Stimulated activated CD8-positive, alpha-beta memory T cell treated with anti-CD3 and anti-CD28 coated beads, Interleukin-7, amount 100 ng/mL, for 4 hours (primary cell): ENCODE measurements at regions not wholly inside any gene's neighbourhood (a gene's known extent, or its start where the extent isn't known, plus 50 kb on each side); places are given as distances from the start of the nearest gene placed in this dataset.
"Not testable (repeated sequence)": the region's sequence is repeated elsewhere in the genome, so short reads cannot be mapped to it uniquely, and the experiment has no call there.

Source experiments
- DNase-seq, 2 donors: peaks; one replicate each; pipeline ENCODE4 v3.0.0-alpha.2; 2020; ENCODE audit warnings: low read depth in 2 of 2

DNA sequence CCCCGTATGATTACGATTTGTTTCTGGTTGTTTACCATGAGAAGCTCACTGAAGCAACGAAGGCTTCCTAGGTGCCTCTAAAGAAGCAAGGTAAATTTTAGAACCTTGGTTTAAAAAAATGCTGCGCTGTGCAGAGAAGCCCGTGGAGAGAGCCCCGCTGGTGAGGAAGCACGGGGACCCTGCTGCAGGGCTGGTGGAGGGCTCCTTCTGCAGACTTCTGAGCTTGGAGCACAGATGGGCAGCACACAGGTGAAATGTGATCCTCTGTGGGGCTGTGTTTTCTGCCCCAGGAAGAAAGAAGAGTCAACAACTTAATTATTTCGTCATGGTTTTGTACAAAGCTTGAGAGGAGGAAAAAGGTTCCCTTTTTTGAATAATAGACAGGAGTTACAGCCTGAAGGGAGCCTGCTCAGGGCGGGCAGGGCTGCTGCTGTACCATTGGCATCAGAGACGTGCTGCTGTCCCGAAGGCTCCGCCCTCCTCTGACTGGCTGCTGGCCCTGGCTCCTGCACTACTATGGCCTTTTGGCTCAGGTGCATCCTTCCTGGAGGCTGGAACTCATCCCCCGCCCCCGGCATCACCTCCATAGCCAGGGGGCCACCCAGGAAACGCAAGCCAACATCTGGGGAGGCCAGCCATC lies 108.0 kb upstream of the PLGLB2 start:
- DNase-seq = not testable (repeated sequence)

DNA sequence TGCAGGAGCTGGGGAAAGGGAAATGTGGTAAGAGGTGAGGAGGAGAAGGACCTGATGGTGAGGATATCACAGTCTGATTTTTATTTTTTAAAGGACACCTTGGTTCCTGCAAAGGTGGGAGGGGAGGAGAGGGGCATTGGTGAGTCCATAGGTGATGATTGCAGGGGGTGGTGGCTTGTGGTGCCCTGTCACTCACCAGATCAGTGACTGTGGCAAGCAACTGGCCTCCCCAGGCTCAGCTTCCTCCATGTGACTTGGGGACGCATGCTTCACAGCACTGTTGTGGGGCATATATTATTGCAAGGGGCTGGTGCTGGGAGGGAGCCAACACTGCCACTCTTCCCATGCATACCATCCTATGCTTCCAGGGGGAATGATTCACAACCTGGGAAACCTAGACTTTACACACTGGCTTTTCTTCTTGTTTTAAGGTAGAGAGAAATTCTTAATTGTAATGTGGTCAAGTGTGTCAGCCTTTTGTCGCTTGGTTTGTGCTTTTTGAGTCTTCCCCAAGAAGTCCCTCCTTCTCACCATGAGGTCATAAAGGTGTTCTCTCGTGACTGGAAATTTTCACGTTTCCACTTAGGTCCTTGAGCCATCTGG lies 106.8 kb upstream of the PLGLB2 start:
- not testable (repeated sequence) for DNase-seq

DNA sequence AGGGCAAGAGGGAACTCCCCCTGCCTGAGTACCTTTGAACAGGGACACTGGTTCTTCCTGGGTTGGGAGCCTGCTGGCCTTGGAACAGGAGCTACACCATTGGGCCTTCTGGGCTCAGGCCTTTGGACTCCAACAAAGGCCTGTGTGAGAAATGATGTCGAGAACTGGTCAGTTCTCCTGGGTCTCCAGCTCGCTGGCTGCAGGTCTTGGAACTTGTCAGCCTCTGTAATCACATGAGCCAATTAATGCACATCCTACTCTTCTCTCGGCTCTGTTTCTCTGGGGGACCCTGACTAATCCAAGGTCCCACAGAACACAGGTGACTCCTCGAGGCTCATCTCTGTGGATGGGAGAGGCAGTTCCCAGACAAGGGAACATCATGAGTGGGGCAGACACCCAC lies 104.7 kb upstream of the PLGLB2 start:
- DNase-seq = not testable (repeated sequence)

DNA sequence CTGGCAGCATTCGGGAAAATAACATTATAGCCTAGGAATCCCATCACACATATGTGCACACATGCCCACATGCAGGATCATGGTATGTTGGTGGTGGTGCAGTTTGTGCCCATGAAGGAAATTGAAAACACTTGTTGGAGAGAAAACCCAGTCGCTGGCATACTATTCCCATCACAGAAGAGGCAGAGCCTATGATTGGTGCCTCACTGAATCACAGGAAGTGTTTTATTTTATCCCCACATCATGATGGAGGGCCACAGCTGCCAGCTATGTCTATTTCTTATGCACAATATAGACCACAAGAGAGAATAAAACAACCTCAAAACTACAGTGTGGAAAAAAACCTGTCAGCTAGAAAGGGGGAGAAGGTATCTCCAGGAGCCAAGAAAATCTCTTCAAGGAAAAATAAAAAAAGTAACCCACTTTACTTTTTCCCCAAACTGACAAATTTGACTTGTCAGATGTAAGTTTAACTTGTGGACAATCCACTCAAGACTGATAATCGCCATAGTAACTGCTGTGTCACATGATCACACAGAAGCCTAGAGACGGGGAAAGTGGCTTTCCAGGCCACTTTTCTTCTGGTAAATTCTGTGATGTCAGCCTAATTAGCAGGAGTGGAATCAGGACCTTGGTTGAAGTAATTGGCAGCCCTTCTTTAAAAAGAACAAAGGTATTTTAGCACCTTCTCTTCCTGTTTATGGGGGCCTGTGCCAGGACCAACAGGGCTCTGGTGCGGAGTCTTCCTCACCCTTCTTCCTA lies 100.0 kb upstream of the PLGLB2 start:
- not testable (repeated sequence) for DNase-seq

DNA sequence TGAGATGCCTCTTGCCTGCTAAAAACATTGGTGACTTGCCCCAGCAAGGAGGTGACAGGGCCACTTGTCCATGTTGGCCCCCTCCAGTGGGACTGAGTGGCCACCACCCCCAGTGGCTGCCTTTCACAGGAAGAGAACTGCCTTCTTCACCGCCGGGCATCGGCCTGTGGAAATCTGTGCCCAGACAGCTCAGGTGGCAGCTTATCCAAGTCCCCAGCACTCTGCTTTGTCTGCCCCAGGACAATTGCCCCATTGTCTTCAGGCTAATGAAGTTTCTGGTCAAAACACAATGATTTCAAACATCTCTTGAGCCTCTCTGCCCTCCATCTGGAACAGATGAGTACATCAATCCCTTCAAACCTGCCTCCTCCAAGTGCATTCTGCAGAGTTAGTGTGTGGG lies 99.1 kb upstream of the PLGLB2 start:
- not testable (repeated sequence) for DNase-seq

DNA sequence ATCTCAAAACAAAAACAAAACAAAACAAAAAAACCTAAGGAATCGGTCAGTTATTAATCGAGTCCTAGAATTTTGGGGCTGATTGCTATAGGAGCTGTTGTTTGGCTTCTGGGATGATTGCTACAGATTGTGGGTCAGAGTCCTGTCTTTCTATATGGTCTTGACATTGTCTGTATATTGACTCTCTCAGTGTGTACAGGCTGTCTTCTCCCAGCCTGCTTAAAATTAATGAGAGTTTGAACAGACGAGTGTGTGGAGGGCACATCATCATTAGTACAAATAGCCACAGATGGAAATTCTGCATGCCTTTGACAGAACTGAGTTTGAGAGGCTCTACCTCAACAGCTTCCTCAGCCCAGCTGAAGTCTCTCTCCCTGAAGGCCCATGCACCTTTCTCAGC lies 98.0 kb upstream of the PLGLB2 start:
- DNase-seq = not testable (repeated sequence)

DNA sequence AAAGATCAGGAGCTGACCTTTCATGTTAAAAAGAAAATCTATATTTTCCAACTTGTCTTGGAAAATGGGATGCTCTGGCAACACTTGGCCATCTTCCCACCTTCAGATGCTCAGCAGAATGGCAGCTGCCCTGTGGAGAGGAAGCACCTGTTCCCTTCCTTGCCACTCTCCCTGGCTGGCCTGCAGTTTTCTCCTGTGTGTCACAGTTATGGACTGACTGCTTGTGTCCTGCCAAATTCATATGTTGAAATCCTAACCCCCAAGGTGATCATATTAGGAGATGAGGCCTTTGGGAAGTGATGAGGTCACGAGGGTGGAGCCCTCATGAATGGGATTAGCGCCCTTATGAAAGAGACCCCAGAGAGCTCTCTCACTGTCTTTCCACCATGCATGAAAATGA lies 97.0 kb upstream of the PLGLB2 start:
- not testable (repeated sequence) for DNase-seq

DNA sequence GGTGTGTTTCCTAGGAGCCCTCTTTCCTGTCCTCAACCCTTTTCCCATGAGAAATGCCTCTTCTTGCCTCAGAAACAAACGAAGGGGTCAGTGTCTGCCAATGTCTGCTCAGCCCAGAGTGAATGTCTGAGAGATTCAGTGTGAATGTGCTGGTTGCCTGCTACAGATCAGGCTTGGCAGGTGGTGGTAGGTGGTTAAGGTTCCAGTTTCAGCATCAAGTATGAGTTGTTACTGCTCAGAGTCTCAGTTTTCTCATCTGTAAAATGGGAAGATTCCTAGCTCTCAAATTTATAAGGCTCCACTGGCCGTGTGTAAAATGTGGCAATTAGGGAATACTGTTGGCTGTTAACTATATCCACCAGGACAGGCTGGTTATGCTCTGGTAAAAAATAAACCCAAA lies 96.3 kb upstream of the PLGLB2 start:
- DNase-seq = not testable (repeated sequence)

DNA sequence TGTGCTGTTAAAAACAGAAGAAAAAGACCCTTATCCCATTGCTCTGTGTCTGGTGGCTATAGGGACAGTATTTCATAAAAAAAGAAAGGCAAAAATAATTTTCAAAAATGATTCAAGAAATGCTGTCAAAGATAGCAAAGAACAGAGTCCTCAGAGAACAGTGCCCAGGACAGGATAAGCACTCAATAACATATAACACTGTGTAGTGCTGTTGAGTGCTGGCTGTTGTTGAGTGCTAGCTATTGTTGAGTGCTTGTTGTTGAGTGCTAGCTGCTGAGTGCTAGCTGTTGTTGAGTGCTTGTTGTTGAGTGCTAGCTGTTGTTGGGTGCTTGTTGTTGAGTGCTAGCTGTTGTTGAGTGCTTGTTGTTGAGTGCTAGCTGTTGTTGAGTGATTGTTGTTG lies 94.5 kb upstream of the PLGLB2 start:
- not testable (repeated sequence) for DNase-seq

DNA sequence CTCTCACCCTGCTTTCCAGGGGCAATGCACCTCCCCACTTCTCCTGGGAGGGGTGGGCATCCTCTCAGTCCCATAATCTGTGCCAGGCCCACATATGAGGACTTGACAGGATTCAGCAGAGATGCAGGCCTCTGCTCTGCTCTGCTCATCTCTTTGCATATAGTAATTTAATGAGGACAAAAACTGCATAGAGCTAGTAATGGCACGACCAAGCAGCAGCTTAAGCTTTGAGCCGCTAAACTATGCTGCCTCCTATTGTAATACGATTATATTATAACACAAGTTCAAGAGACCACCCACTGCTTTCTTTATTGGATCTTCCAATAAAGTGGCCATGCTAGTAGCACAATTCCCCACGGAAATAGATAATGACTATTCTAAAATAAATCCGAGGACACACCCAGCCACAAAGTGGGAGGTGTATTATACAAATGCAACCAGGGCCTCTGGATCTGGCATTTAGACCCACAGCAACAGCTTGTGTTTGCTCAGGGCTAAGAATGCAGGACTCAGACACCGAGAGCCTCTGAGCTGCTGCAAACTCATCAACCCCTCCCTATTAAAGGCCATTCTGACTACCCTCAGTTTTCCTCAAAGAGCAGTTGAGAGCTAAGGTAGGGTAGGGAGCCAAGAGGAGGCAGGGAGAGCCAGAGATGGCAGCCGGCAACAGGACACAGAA lies 93.6 kb upstream of the PLGLB2 start:
- DNase-seq = not testable (repeated sequence)

DNA sequence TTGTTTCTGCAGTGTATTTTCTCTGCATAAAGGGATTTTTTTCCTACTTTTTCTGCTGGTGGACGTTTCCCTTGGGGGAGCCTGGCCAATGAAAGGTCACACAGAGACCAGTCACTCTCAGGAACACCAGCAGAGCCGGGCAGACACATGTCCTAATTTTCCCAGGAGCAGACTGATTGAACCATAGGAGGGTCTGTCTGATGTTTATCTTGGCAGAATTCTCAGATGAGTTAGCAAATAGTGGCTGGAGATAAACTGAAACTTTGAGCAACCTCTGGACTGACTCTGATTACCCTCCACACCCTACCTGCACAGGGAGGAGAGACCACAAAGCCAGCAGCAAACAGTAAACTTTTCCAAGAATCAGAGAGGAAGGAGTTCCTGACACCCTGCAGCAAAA lies 90.0 kb upstream of the PLGLB2 start:
- not testable (repeated sequence) for DNase-seq

DNA sequence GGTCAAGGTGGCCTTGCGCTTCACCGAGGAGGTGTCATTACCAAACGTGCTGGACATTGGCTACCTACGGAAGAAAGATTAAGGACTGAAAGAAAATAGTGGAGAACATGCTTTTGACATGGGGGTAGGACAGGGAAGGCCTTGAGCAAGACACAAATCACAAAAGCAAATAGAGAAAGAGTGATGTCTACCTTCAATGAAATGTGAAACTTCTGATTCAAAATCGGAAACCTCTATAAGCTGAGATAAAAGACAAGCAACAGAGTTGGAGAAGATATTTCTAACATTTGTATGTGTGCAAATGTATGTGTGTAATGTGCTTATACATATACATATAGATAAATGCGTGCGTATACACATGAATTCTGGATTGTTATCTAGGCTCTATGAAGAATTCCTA lies 89.5 kb upstream of the PLGLB2 start:
- DNase-seq = not testable (repeated sequence)

DNA sequence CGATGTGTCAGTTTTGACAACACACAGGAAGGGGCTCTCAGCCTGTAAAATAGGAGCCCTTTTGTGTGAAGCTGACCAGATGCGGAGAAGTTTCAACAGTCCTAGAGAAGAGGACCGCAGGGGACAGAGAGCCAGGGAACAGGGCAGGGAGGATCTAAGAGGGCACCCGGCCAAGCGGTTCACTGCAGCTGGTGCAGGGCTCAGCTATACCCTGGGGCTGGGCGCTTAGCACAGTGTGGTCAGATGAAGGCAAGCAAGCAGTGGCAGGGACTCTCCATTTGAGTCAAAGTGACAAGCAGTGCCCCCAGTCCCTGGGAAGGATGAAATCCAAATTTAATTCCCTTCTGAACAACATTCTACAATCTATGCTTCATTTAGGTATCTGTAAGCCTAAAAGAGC lies 88.9 kb upstream of the PLGLB2 start:
- DNase-seq = not testable (repeated sequence)

DNA sequence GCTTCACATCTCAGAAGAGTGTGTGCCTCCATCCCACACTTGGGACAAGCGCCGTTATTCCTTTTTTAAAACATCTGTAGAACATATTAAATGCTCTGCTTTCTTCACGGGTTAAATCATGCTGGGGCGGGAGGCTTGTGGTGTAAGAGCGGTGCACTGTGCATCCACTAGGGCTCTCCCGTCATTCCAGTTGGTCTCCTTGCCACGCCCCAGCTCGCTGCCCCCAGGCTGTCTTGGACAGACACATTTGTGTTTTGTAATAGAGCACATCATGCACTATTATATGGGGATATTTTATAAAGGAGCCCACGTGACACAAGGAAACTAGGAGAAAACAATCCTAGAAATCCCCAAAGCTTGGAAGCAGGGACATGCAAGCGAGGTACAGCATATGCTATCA lies 87.7 kb upstream of the PLGLB2 start:
- not testable (repeated sequence) for DNase-seq

DNA sequence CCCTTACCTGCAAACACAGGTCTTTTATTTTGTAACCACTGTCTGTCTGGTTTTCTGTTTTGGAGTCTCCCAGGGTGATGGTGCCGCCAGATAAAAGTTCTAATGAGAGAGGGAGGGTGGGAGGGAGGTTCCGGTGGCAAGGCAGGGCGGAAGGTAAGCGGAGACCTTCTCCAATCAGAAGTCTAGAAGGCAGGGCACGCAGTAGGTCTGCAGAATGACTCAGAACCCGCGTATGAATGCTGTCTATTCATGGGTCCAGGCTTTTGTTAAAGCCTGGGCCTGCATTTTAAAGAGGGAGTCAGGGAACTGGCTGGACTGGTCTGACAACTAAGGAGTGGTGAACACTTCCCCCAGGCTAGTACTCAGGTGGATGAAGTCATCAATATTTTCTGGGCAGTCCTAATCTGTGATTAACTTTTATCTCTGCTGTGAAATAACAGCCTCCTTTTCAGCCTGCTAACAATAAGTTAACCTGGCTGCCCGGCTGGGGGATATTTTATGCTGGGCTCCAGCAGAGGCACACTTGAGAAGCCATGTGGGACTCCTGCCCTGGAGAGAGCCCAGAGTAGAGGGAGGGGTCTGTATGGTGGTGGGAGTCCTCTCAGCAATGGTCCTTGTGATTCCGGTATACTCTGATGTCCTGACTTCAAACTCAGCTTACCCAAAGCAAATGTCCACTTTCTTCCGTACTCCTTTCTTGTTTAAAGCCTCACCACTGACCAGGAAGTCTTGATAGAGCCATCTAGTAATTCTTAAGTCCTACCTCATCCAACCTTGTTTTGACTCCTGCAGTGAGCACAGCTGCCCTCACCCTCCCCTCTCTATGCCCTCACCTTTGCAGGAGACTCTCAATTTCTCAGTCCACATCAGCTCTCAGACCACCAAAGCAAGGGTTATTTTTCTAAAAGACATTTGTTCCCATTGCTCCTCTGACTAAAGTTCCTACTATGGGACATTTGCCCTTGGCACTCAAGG lies 85.3 kb upstream of the PLGLB2 start:
- DNase-seq = not testable (repeated sequence)

DNA sequence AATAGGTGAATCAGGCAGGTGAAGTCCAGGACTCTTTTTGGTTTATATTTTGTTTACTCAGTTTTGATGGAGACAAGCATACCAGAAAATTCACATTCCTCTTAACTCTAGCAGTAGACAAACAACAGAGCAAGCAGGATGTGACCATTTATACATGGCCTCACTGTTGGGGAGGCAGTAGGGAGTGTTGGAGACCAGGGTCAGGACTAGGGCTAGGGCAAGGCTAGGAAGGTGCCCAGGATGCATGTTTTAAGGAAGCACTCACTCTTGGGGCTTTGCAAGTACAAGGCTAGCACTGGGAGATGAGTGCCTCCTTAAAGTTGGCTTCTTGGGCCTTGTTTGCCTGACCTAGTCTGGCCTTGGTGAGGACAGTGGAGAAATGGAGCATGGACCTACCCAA lies 84.5 kb upstream of the PLGLB2 start:
- DNase-seq = not testable (repeated sequence)

DNA sequence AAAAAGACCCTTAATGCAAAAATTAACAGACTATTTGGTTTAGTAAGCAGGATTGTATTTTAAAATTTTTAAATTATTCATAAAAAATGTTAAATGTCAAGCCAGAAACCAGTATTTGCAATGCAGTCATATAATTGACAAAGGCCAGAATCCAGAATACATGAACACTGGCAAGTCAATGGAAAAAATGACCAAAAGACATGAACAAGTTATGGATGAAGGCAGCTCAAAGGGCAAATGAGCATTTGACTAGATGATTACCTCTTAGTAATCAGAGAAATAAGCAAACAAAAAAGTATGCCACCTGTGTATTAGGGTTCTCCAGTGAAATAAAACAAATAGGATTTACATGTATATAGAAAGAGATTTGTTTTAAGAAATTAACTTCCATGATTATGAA lies 80.9 kb upstream of the PLGLB2 start:
- not testable (repeated sequence) for DNase-seq

DNA sequence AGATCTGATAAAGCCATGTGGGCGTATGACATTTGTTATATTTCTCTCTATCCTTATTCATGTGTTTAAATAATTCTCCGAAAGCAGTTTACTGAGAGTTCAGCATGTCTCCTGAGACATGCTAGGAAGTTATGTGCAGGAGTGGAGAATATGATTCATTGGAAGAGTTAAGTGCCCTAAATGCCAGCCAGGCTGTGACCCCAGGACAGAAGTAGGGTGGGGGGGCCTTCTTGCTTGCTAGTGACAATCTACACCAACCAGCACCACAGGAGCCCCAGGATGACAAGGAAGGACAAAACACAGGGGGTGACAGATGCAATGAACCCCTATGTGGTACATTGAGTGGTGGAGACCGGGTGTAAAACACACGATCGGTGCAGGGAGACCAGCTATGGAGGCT lies 79.5 kb upstream of the PLGLB2 start:
- not testable (repeated sequence) for DNase-seq

DNA sequence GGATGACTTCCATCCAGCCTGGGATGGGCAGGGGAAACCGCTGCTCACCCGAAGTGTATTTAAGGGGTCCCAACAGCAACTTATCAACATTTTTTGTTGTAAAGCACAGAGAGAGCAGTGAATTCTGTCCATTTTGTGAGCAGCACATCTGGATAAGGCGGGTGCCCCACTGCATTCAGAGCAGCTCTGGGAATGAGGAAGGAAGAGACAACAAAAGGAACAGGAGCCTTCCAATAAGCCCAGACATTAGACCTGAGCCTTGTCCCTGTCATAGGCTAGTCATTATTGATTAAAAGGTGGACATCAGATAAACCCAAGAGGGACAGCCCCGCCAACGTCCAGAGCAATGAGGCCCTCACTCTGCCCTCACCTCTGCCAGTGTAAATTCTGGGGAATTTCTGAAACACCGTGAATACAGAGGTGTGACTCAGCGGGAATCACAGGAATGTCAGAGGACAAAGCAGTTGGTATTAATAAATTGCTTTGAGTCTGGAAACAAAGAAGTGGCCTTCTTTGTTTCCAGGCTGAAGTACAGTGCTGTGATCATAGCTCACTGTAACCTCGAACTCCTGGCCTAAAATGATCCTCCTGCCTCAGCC lies 78.2 kb upstream of the PLGLB2 start:
- DNase-seq = not testable (repeated sequence)

DNA sequence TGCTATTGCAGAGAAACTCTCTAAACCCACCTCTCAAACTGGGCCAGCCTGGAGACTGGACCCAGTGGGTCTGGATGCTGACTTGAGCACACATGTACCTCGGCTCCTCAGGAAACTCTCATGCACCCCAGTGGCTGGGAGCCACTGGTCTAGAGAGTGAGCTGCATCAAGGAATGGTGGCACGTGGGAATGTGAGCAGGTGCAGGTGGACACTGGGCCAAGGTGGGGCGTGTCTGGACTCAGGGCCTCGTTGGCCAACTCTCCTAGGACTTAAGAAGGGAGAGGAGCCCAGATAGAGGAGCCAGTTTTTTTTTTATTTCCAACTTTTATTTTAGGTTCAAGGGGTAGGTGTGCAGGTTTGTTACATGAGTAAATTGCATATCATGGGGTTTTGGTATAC lies 75.5 kb upstream of the PLGLB2 start:
- not testable (repeated sequence) for DNase-seq

DNA sequence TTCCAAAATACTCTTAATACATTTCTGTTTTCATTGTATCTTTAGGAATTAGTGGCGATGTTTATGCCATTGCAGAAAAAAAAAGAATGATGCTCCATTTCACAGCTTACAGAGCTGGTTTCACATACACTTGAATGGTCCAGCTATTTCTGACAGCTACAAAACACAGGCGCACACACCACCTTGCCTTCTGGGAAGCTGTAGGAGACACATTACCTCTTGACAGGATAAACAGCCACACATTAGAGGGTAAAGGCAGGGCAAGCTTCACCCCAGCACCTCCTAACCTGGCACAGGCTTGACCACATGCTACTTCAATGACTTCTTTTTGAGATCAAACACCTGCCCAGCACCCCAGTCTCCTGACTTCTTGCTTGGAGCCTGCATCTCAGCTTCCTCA lies 73.2 kb upstream of the PLGLB2 start:
- DNase-seq = not testable (repeated sequence)
